NCI-H2081 (cell line): ENCODE measurements at regions not wholly inside any gene's neighbourhood (a gene's known extent, or its start where the extent isn't known, plus 50 kb on each side); places are given as distances from the start of the nearest gene placed in this dataset.

Experiments used
- DNase-seq, 2 experiments: peaks; one replicate each; lab custom pipeline; 2025; lab: John Stamatoyannopoulos, UW

- DNase-seq: no peak
Measured at GRCh38 chr1:209015092-209015491, 568.4 kb upstream of the CAMK1G start.

- no peak for DNase-seq
Measured at GRCh38 chr1:209021622-209022021, 561.9 kb upstream of the CAMK1G start.

GRCh38 chr1:209023790-209024189 lies 559.7 kb upstream of the CAMK1G start:
- no peak for DNase-seq

GRCh38 chr1:209029737-209030136 lies 553.8 kb upstream of the CAMK1G start:
- DNase-seq: peak; percentile 21 to 30

GRCh38 chr1:209030454-209031167 lies 552.9 kb upstream of the CAMK1G start:
- peak; percentile 63 to 79 for DNase-seq

GRCh38 chr1:209037064-209037463 lies 546.5 kb upstream of the CAMK1G start:
- no peak for DNase-seq

GRCh38 chr1:209038316-209038715 lies 545.2 kb upstream of the CAMK1G start:
- no peak for DNase-seq

GRCh38 chr1:209038735-209039134 lies 544.8 kb upstream of the CAMK1G start:
- DNase-seq: no peak

GRCh38 chr1:209040351-209040750 lies 543.2 kb upstream of the CAMK1G start:
- DNase-seq: no peak

- no peak for DNase-seq
Measured at GRCh38 chr1:209041927-209042326, 541.6 kb upstream of the CAMK1G start.

- no peak for DNase-seq
Measured at GRCh38 chr1:209042413-209042812, 541.1 kb upstream of the CAMK1G start.

- no peak for DNase-seq
Measured at GRCh38 chr1:209045331-209046057, 538.0 kb upstream of the CAMK1G start.

- DNase-seq: no peak
Measured at GRCh38 chr1:209046058-209046417, 537.5 kb upstream of the CAMK1G start.

- no peak for DNase-seq
Measured at GRCh38 chr1:209046935-209047334, 536.6 kb upstream of the CAMK1G start.

- no peak for DNase-seq
Measured at GRCh38 chr1:209048941-209049669, 534.4 kb upstream of the CAMK1G start.

GRCh38 chr1:209051570-209051969 lies 531.9 kb upstream of the CAMK1G start:
- DNase-seq: no peak

GRCh38 chr1:209053587-209053986 lies 529.9 kb upstream of the CAMK1G start:
- DNase-seq: no peak

- no peak for DNase-seq
Measured at GRCh38 chr1:209057083-209057482, 526.4 kb upstream of the CAMK1G start.

- no peak for DNase-seq
Measured at GRCh38 chr1:209057901-209058300, 525.6 kb upstream of the CAMK1G start.

- DNase-seq: no peak
Measured at GRCh38 chr1:209059376-209059775, 524.1 kb upstream of the CAMK1G start.

- no peak for DNase-seq
Measured at GRCh38 chr1:209059981-209060380, 523.5 kb upstream of the CAMK1G start.

GRCh38 chr1:209062081-209062620 lies 521.4 kb upstream of the CAMK1G start:
- no peak for DNase-seq

GRCh38 chr1:209062863-209063262 lies 520.7 kb upstream of the CAMK1G start:
- DNase-seq: no peak
